HG03558 (cell line): ENCODE measurements at regions not wholly inside any gene's neighbourhood (a gene's known extent, or its start where the extent isn't known, plus 50 kb on each side); places are given as distances from the start of the nearest gene placed in this dataset.

Experiments
- ATAC-seq: cut with Tn5 transposase; IDR thresholded peaks from one replicate; pipeline ENCODE4 v1.9.1; 2021; ENCODE audit warnings: moderate number of reproducible peaks; ENCODE audit not compliant: unreplicated experiment; ENCODE audit errors: extremely low read depth

- no peak for ATAC-seq
Observed at GRCh38 chr20:52747845-52748284, 224.3 kb upstream of the TSHZ2 start.

- ATAC-seq, result no peak
Observed at GRCh38 chr20:52746770-52747169, 225.4 kb upstream of the TSHZ2 start.

DNA sequence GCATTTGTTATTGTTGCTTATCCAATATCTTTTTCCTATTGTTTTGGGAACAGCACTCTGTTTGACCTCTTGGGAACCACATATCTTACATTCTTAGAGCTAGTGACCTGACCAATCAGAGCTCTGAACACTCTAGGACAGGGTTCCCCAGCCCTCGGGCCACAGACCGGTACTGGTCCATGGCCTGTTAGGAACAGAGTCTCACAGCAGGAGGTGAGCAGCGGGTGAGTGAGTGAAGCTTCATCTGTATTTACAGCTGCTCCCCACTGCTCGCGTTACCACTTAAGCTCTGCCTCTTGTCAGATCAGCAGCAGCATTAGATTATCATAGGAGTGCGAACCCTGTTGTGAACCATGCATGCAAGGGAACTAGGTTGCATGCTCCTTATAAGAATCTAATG is 226.0 kb upstream of the TSHZ2 start:
- no peak for ATAC-seq

DNA sequence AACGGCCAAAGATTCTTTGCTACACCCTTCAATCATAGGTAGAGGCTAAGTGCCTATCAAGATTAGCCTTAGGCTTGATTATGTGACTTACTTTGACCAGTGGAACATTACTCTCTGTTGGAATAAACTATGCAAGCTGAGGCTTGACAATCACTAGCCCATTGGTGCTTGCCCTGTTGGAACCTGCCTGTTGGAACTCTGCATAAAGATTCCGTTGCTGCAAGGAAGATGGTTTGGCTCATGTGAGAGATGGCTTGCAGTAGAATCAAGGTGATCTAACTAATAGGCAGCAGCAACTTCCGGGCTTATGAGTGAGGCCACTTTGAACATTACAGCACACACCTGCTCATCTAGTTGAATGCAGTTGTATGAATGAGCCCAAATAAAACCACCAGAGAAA is 227.7 kb upstream of the TSHZ2 start:
- no peak for ATAC-seq

DNA sequence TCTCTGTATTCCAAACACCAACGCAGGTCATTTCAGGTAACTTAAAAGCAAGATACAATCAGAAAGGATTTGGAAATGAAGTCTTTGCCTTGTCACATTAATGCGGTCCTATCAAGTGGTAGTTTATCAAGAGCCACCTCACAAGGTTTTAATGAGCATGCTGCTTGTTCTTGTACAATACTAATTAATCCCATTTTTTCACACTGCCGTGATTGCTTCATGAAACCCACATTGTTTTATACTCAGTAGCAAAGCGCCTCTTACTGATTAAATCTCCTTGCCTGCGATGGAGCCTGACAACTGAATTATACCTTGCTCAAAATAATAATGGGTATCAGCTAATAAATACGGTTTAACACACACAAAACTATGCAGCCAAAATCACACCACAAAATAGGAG is 234.1 kb upstream of the TSHZ2 start:
- ATAC-seq, result no peak

- ATAC-seq, result no peak
Observed at GRCh38 chr20:52736507-52736906, 235.7 kb upstream of the TSHZ2 start.

GRCh38 chr20:52731093-52731492 is 241.1 kb upstream of the TSHZ2 start:
- ATAC-seq, result no peak

GRCh38 chr20:52727740-52728456 is 244.3 kb upstream of the TSHZ2 start:
- no peak for ATAC-seq

GRCh38 chr20:52724541-52724940 is 247.6 kb upstream of the TSHZ2 start:
- ATAC-seq, result no peak

- no peak for ATAC-seq
Observed at GRCh38 chr20:52722926-52723688, 249.1 kb upstream of the TSHZ2 start.

GRCh38 chr20:52708137-52708536 is 264.0 kb upstream of the TSHZ2 start:
- ATAC-seq, result no peak

DNA sequence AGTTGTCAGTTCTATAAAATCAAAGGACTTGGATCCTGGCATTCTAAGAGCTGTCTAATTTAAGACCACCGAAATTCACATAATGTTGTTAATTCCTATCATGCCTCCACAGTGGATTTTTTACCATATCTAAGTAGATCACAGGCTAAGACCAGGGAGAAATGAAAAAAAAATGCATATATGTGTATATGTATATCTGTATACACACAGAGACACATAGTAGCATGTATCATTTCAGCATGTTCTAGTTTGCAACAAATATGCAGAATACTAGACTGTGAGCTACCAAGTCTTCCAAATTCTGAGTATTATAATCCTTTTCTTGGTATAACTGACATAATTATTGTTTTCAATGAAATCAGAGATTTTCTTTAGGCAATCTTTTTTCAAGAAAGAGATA is 267.6 kb upstream of the TSHZ2 start:
- no peak for ATAC-seq

GRCh38 chr20:52688345-52688744 is 283.8 kb upstream of the TSHZ2 start:
- no peak for ATAC-seq

GRCh38 chr20:52684905-52685304 is 287.3 kb upstream of the TSHZ2 start:
- ATAC-seq, result no peak

DNA sequence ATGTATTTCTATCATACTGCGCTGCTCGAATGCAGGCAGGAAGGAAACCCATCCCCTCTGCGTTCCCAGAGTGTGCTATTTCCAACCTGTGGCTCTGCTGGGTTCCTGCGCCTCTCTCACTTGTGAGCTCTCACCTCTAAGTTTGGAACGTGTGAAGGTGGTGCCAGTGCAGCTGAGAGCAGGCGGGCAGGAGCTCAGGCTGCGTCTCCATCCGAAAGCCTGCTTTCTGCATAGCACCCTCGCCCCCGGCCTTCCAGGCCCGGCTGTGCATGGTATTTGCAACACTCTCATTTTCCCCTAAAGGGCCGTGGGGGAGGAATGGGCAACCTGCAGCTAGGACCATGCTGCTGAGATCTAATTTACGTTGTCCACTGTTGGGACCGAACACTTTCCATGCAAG is 288.0 kb upstream of the TSHZ2 start:
- no peak for ATAC-seq

- no peak for ATAC-seq
Observed at GRCh38 chr20:52683761-52684160, 288.4 kb upstream of the TSHZ2 start.

GRCh38 chr20:52682237-52682636 is 289.9 kb upstream of the TSHZ2 start:
- no peak for ATAC-seq

- no peak for ATAC-seq
Observed at GRCh38 chr20:52681288-52681687, 290.9 kb upstream of the TSHZ2 start.

- ATAC-seq, result no peak
Observed at GRCh38 chr20:52677216-52677615, 294.9 kb upstream of the TSHZ2 start.

DNA sequence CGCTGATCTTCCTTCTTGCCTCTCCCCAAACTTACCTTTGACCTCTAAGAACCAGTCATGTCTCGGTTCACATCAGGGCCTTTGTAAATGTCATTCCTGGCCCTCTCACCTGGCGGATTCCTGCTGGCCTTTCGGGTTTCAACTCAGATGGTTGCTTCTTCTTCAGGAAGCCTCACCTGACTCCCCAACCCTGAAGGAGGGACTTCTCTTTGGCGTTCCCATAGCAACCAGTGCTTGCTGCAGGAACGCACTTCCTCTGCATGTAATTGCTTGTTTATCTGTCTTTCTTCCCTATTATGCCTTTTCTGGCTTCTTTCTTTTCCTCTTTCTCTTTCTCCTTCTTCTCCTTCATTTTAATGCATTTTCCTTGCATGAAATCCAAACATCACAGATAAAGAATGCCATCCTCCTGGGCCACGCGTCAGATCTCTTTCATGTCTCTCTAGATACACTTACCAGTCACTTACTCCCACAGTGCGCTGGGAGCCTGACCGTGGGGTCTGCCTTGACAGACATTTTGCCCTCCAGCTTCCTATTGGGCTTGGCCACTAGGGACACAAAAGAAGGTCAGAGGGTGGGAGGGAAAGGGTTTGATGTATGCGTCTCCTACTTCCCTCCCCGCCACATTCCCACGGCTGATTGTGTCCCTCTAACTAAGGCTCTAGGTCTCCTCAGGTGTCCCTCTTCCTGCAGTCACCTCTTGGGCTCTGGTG is 295.7 kb upstream of the TSHZ2 start:
- no peak for ATAC-seq

DNA sequence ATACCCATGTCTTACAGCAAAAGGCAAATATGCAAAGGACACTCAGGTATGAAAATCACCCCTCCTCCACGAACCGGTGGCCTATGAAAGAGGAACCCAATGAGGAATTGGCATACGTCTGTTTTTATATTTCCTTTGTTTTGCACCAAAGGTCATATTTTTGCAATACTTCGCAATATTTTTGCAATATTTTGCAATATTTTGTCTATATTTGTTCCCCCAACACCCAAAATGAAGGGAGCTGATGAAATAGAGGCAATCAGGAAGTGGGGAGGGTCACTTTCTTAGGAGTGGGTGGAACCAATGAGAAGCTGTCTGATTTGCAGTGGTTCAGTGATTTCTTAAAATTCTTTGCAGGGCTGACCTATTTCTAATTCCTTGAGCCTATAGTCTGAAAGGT is 296.8 kb upstream of the TSHZ2 start:
- no peak for ATAC-seq
